CD4-positive, alpha-beta T cell treated with Interleukin-4 for 1 hour (primary cell): ENCODE measurements at regions not wholly inside any gene's neighbourhood (a gene's known extent, or its start where the extent isn't known, plus 50 kb on each side); places are given as distances from the start of the nearest gene placed in this dataset.

ENCODE experiments used
- DNase-seq, 2 donors: peaks; one replicate each; pipeline ENCODE4 v3.0.0-alpha.2; 2020 to 2022

DNA sequence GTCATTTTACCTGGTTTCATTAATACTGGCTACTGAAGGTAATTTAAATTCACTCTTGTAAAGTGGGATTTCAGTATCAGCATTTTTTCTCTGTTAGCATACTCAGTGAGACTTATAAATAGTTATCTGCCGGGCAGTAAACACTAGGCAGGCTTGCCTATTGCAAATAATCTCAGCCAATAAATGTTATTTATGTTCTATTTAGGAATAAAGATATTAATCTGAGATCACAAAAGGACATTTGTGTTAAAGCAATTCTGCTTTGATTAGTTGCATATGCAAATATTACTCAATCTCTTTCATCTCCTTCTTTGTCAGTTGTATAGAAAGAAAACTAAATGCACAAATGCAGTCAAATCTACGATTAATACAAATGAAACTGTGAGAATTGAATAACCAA lies 827.8 kb downstream of the TLE4 start:
- DNase-seq: no peak

DNA sequence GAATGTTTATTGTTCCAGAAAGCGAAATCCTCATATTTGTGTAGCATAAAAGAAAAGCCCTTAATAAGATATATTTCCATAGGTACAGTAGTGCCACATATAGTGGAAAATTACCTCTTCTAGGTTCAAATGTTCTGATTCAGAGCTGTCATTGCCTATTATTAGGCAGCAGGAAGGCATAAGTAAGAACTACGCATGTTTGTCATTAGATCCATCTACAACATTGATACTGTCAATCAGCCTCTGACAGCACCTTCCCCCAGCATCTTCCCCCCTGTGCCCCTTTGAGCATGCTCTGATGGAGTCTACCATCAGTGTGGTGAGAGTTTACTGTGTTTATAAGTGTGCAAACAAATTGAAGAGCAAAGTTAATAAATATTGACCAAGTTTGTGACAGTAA lies 816.1 kb downstream of the TLE4 start:
- DNase-seq: no peak

DNA sequence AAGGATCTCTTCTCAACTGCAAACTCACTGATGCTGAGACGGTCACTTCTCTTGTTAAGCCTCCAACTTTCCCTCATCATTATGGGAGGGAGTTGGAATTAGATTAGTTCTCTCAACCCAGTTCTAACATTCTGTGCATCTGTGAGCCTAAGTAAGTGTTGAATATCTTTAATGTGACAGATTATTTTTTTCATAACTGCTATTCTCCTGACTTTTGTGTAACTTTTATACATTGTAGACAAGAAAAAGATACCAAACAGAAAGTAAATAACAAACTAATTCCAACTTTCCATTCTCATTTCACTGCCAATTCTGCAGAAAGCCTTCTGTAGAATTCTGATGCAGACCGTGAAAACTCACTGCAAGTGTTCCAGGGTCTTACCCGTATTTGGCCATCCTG lies 813.5 kb downstream of the TLE4 start:
- DNase-seq: no peak

DNA sequence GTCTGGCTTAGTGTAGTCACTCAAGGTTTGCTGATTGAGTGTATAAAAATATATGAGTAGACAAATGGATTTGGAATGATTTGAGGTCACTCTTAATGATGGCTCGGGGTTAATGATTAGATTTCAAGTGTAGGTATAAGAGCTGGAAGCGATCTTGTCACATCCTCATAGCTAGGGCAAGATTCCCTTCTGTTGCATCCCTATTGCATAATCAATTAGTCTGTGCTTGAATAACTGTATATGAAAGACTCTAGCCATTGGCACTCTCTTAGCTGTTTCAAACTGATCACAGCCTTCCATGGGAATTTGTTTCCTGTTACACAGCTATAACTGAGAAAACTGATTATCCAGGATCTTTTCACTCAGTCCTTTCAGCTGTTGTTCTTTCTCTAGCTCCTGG lies 811.6 kb downstream of the TLE4 start:
- DNase-seq: no peak

DNA sequence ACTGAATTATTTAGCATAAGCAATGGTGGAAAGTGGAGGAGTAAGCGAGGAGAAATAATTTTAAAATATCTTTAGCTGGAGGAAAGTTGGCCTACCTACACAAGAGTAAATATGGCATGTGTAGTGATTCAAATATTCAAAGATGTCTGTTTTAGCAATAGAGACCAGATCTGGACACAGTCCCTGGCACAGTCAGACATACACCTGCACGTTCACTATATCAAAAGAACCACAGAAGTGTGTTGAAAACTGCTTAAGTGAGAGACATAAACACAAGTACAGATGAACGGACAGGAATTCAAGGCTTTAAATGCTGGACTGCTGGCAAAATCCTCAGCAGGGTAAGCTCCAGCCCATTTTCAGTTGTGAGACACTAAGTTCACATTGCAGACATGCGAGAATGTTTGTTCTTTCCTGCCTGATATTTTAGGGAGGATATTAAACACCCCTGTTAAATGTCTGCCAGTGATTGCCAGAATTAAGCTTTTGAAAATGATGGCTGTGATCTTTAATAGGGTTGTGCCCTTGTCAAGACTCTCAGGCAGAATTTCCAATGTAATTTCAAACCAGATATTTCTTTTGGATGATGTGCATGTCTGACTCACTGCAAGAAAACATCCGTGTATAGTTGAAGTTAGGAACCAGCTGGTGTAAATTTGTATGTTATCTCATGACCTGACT lies 810.6 kb downstream of the TLE4 start:
- no peak for DNase-seq

DNA sequence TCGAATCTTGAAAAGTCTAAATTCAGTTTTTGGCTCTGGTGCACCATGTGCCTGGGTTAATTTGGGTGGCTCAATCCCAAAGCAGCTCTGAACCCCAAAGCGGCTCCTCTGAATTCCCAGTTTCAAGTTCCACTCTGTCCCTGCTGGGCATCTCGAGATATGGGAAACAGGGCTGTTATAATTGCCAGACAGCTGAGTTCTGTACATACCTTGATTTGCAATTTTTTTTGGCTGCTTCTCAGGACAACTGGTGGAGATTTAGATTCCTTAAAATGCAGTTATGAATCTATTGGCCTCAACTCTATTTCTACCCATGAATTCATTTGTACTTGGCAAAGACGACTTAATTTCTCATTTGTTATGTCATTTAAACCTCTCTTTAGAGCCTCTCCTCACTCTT lies 808.5 kb downstream of the TLE4 start:
- no peak for DNase-seq

DNA sequence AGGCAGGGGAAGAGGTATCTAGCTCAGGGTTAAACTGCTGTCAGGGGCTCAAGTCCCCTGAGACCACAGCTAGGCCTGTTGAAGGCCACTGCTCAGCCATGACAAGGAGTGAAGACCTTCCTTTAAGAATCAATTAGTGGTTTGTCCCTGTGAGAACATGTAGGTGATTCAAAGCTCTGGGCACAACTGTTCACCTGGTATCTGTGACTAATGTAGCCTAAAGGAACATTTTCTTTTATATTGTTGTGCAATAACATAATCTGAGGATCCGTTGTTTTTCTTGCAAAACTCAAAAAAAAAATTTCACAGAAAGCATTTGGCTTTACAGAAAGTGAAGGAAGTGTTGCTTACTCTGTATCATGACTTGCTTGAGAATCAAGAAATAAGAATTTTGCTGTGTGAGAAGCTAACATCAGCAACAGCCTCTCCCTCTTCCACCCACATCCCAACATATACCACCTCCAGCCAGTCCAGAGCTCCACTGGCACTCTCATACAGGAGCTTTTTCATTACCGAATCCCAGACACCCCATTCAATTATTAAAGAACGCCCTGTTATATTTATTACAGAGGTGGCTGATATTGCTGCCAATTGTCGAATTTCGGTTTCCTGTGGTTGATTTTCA lies 807.0 kb downstream of the TLE4 start:
- DNase-seq: no peak

DNA sequence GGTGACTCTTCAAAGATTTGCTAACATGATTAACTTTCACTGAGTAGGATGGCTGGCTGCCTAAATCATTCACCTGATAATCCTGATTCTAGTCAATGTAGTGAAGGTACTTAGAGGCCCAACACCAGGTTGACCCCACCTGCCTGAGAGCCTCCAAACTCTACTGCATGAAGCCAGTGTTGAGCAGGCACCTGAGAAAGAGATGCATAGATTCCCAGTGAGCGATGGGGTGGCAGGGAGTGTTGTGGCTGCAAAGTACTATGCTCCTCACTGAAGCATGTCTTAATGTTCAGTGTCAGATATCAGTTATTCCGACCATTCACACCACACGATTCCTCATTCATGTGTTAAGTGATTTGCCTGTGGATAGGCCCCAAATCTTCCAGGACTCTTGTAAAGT lies 804.4 kb downstream of the TLE4 start:
- no peak for DNase-seq

DNA sequence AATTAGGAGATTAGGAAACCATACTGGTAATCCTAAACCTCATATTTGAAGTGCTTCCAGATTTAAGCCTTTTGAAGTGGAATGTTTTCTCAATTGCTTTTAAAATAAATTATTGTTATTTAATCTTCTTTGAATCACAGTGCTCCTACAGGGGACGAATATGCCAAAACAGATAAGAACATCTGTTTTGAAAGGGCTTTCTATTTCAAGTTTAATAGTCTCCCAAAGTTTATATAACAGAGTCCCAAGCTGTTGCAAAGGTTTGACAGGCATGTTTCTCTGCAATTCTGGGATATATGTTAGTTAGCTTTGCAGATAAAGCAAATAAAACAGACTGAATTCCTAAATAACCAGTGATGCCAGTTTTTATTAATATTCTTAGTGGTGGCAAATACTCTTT lies 803.7 kb downstream of the TLE4 start:
- no peak for DNase-seq

DNA sequence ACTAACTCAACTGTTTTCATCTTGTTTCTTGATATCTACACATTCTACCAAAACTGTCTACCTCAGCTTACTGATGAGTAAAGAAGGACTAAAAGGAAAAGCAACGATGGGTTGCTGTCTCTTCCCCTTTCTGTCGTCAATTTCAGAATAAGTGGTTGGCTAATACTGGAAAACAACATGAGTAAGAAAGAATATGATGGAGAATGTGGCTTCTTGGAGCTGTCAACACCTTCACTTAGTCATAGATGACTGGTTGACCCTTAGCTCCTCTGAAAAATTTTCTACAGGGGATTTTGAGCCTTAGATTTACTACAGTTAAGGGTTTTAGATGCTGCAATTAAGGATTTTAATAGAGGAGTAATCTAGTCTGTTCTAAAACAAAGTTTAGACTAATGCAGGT lies 797.9 kb downstream of the TLE4 start:
- no peak for DNase-seq

DNA sequence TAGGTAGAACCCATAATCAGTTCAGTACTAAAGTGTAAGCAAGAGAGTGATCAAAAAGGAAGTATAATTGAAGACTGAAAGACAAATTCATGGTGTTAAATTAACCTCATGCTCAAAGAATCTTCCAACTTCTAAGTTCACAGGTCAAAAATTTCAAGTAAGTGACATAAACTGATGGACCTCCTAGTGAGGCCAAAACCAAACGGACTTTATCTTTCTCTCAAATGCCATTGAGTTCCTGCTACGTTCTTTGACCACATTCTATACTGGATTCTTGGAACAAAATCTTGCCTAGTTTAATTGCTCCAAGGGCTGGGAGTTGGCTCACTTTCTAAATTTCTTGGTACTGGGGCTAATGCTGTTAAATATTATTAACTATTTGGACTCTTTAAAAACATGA lies 794.9 kb downstream of the TLE4 start:
- no peak for DNase-seq

DNA sequence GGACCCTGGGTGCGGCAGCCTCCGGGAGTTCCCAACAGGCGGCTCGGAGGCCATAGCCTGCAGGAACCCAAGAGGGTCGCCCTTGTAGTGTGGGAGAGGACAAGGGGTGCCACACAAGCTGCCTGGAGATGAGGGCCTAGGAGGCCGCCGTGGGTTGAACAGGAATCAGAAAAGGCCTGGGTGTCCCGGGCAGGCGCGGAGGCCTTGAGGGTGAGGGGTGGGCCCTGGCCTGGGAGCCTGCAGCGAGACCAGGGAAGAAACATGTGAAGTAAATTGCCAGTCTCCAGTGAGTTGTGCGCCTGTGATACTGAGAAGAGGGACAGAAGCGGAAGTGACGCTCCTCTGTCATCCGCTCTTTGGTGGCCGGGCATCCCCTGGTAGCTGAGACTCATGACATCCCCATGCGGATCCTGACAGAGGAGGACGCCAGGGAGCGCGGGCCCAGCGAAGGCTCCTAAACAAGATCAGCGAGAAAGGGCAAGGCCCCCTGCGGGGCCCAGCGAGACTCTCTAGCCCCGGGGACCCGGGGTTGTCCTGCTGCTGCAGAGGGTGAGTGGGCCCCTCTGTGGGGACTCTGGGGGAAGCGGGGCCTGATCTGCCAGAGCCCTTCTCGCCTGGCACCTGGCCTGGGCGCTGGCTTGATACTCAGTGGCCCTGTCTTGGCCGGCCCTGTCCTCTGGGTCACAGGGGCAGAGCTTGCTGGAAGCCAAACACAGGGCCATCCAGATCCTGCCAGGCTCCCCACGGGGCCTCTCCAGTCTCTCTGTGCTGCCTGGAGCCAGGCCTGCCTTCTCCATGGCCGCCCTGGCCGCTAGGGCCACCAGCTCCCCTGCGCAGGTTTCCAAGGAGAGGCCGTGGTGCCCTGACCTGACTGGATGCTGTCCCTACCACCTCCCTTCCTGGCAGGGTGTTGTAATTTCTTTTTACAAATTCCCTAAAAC lies 788.4 kb downstream of the TLE4 start:
- no peak for DNase-seq

DNA sequence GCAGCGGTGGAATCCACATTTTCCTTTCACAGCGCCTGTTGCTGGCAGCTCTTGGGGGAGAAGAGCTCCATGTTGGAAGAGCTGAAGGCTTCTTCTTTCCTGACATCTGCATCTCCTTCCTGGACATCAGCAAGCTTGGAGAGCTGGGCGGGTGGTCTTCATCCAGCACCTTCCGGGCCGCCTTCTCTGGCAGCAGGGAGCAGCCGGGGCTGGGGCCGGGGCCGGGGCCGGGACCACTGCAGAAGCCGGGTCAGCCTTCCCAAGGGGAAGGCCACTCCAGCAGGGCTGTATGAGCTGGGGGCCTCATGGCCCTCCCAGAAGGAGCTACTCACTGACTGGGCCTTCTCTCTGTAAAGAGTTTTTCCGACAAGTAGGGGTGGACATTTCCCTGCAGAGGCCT lies 787.5 kb downstream of the TLE4 start:
- no peak for DNase-seq

DNA sequence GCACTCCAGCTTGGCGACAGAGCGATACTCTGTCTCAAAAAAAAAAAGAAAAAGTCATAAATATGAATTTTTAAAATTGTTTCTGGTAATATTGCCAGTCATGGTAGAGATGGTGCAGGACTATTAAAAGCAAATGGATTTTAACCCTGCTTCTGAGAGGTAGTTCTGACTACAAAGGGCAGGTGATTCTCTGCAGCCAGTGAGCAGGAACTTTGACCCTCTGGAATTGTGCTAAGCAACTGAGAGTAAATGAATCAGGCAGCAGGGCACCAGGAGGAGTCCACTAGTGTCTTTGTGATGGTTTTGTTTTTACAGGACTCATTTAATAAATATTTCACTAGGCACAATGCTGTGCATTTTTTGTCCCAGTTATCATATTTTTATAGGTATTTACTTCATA lies 781.2 kb downstream of the TLE4 start:
- DNase-seq: no peak

DNA sequence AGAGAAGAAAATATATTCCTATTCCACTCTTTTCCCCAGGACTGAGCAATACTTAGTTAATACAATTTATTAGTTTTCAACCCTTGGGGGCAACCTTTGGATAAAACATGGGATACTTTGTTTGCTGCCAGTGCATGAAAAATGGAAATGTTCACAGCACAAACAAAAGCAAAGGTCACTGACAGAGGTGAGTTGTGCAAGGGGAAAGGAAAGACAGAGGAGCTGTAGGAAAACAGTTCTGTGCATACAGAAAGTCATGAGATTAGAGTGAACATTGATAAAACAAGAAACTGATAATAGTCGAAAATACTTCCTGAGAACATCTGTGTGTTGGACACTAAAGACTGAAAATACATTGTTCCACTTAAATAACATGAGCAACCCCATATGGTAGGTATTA lies 779.8 kb downstream of the TLE4 start:
- DNase-seq: no peak

DNA sequence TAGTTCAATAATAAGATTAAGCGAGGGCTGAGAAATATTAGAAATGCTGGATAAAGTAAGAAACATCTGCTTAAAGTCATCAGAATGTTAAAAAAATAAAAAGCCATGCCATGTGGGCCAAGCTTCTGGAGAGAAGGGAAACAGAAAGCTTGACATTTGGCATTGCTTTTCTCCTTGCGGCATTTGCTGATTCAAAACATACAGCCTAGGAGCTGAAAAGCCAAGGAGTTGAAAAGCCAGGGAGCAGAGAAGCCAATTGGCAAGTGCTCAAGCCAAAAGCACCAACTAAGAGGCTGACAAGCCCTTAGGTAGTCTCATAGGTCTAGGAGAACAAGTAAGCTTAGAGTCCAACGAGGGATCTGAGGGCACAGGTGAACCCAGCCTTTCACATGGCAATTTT lies 754.3 kb downstream of the TLE4 start:
- no peak for DNase-seq

DNA sequence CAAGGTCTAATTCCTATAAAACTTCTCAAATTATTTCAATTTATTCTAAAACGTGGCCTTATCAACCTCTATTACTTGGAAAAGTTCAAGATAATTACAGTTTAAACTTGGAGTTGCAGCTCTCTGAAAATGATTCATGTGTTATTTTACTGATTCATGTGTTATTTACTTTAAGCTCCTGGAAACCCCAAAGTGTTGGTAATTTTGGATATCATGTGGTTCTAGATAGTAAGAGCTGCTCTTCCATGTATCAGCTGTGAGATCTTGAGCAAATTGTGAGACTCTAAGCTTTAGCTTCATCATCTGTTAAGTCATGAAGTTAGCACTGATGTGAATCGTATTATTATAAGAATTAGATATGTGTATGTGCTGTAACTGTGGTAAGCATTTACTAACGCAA lies 749.2 kb downstream of the TLE4 start:
- DNase-seq: no peak

DNA sequence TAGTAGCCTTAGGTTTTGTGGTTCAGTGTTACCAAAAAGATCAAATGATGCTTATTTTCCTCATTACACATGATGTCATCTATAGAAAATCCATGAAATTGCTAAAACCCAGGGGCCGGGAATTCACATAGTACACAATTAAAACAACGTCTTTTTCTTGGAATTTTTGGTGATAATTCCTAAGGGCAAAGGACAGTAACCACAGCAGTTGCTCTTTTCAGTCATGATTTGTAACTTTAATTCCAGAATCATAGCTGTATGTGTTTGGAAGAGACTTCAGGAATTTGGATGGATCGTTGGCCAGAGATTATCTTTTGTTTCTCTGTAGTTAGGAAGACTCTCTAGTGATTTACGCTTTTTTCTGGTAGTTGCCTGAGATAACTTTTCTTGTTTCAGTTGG lies 748.7 kb downstream of the TLE4 start:
- no peak for DNase-seq

DNA sequence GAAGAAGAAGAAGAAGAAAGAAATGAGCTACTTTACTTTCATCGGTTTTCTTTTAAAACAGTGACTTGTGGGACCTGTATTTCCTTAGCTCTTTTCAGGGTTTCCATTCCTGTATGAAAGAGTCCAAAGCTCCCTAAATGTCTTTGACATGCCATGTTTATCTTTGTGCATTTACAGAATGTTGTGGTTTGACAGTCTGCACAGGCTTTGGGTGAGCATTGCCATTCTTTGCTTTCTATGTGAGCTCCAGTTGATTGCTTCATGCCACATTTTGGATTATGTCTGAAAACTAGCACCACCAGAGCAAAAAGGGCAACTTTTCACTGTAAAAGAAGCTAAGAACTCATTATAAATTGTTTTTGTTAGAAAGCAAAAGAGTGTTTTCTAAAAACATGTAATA lies 733.4 kb downstream of the TLE4 start:
- DNase-seq: no peak

DNA sequence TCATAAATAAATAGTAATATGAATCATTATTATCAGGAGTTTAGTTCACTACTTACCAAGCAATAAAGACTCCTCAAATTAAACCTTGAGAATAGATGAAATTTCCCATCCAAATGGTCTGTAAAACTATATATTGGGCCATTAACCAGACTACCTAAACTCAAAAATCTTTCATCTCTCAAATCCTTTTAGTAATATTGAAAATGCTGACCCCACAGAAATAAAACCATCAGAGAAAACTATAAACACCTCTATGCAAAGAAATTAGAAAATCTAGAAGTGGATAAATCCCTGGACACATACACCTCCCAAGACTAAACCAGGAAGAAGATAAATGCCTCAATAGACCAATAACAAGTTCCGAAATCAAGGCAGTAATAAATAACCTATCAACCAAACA lies 723.2 kb downstream of the TLE4 start:
- no peak for DNase-seq

DNA sequence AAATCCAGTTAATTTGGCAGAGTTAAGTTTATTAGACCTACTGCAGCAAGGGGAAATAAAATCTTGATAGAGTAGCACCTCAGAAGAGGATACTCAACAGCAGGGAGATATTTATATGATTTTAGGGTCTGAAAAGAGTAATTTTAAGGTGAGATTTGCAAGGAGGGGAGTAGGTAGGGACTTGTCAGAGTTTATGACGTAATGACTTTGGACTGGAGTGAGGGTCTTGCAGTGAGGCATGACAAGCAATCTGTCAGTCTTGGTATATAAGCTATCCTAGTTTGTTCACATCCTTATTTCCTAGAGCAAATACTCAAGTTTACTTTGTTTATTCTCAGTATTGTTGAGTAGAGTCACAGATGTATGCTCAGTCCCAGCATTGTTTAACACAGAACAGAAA lies 722.6 kb downstream of the TLE4 start:
- DNase-seq: no peak

DNA sequence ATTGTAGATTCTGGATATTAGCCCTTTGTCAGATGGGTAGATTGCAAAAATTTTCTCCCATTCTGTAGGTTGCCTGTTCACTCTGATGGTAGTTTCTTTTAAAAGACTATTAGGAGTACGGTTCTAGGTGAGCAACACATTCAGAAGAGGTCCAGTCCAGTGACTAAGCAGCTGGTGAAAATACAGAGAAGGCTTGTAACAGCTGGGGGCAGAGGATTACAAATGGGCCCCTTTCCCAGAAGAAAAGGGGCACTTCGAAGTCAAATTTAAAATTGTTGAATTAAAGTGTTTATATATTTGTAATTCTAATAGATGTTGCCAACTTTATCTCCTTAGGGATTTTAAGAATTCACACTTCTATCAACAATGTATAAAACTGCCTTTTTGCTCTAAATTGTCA lies 720.5 kb downstream of the TLE4 start:
- DNase-seq: no peak

DNA sequence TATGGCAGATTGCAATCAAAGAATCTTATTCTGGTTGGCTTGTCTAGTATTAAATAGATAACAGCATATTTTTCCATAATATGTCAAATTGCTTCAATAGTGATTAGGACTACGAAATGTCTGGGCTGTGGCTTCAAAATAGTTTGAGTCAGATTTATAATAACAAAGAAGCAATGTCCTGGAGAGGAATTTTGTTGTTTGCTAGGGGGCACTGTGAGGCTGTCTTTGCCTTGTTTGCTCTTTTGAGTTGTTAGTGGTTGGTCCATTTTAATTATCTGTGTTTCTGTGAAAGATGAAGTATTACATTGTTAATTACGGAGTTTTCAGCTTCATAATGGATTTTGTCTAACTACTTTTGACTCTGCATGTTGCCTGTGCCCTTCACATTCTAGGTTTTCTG lies 713.6 kb downstream of the TLE4 start:
- no peak for DNase-seq

DNA sequence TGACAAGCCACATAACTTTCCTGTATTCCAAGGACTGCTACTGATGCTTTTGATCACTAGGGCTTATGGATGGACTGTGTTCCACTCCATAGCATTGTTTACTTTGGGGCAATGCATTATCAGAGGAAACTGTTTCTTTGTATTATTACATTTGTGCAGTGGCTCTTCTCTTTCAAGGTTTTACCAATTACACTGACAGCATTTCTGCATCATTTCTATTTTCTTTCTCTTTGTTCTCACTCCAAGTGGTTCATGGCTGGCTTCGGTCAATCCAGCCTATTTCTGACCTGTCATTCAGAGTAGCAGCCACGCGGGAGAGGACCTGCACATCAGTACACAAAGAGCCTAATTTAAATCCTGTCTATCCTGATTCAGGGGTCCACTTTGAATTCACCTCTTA lies 711.0 kb downstream of the TLE4 start:
- DNase-seq: no peak
